ENCODE measurements at regions not wholly inside any gene's neighbourhood (a gene's known extent, or its start where the extent isn't known, plus 50 kb on each side); places are given as distances from the start of the nearest gene placed in this dataset.

DNA sequence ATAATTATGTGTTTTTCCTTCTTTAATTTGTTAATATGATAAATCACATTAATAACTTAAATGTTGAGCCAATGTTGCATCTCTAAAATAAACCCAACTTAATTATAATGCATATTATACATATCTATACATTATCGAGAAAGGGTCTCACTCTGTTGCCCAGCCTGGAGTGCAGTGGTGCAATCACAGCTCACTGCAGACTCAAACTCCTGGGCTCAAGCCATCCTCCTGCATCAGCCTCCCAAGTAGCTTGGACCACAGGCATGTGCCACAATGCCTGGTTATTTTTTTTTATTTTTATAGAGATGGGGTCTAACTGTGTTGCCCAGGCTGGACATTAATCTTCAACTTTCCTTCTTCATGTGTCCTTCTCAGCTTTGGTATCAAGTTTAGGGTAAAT is 98.9 kb downstream of the INHBA start:
- DNase-seq (ENCODE audit: low spot score): no peak
- no peaks in the 10 kb centered on the region for H3K36me3 ChIP-seq
- H3K9me3 ChIP-seq: no peaks in the 10 kb centered on the region
- H3K4me3 ChIP-seq: no peak overlapping the region
- no peak overlapping the region for H3K27ac ChIP-seq
- no peaks in the 10 kb centered on the region for H3K4me1 ChIP-seq
- no peaks in the 10 kb centered on the region for H3K27me3 ChIP-seq
- TF ChIP-seq, protein P1, sequence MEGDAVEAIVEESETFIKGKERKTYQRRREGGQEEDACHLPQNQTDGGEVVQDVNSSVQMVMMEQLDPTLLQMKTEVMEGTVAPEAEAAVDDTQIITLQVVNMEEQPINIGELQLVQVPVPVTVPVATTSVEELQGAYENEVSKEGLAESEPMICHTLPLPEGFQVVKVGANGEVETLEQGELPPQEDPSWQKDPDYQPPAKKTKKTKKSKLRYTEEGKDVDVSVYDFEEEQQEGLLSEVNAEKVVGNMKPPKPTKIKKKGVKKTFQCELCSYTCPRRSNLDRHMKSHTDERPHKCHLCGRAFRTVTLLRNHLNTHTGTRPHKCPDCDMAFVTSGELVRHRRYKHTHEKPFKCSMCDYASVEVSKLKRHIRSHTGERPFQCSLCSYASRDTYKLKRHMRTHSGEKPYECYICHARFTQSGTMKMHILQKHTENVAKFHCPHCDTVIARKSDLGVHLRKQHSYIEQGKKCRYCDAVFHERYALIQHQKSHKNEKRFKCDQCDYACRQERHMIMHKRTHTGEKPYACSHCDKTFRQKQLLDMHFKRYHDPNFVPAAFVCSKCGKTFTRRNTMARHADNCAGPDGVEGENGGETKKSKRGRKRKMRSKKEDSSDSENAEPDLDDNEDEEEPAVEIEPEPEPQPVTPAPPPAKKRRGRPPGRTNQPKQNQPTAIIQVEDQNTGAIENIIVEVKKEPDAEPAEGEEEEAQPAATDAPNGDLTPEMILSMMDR (IDR thresholded peaks at IDR 0.05): no peak

DNA sequence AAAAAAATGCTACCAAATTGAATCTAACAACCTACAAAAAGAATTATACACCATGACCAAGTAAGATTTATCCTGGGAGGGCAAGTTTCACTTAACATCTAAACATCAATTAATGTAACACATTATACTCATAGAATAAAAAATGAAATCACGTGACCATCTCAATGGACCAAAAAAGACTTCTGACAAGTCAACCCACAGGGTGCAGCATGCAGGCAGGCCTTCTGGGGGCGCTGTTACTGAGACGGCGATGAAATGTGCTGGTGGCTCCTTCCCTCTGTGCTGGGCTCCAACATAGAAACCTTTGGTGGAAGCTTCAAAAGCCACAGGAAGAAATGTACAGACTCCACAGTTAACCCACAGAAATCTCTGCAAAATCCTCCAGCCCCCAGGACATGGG is 103.1 kb downstream of the INHBA start:
- TF ChIP-seq, protein P1 (IDR thresholded peaks at IDR 0.05): no peak
- no peak for DNase-seq (ENCODE audit: low spot score)
- Histone ChIP-seq H3K4me1 (no peaks in the 10 kb centered on the region), H3K27ac (no peak overlapping the region), H3K4me3 (no peak overlapping the region), H3K9me3 (peaks cover 6 to 24% of the 10 kb centered on the region in 2 donors), H3K36me3 (no peaks in the 10 kb centered on the region), H3K27me3 (no peaks in the 10 kb centered on the region)

DNA sequence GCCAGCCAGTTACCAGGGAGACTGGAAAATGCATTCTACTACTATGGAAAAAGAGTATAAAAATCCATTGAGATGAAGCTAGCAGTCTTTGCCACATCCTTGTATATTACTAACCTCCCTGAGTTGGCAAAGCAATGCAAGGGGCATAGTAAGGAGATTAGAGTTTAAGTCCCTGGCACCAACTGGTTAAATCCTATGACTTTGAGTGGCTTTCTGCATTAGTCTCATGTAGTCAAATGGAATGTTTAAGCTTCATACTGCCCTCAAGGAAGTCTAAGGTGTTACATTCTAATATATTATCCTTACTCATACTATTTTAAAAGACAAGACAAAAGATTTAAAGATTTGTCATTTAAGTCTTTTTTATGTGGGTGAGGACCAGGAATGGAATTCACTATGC is 110.1 kb downstream of the INHBA start:
- Histone ChIP-seq H3K9me3 (peaks cover 6 to 17% of the 10 kb centered on the region in 2 donors), H3K36me3 (no peaks in the 10 kb centered on the region), H3K27me3 (no peaks in the 10 kb centered on the region), H3K4me3 (no peak overlapping the region), H3K4me1 (no peaks in the 10 kb centered on the region), H3K27ac (no peak overlapping the region)
- TF ChIP-seq, protein P1 (IDR thresholded peaks at IDR 0.05): no peak
- no peak for DNase-seq (ENCODE audit: low spot score)

DNA sequence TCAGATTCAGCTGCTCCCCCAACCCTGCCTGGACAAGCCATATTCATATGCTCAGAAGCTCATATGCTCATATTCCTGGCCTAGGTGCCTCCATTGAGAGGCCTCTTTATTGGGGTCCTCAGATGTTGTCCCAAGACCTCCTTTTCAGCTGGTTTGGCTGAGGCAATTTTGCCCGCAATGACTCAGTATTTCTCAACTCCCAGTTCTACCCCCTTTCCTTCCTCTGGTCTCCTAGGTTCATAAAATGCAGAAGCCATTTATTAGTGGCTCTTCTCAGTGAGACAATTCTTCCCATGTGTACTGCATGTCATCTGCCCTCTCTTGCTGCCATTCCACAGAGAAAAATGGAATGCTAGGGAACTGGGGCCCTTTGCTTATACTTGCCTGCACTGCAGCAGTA is 110.7 kb downstream of the INHBA start:
- Histone ChIP-seq H3K27ac (no peak overlapping the region), H3K4me1 (no peaks in the 10 kb centered on the region), H3K27me3 (no peaks in the 10 kb centered on the region), H3K9me3 (peaks cover 6 to 12% of the 10 kb centered on the region in 2 donors), H3K36me3 (no peaks in the 10 kb centered on the region), H3K4me3 (no peak overlapping the region)
- TF ChIP-seq, protein P1 (IDR thresholded peaks at IDR 0.05): no peak
- no peak for DNase-seq (ENCODE audit: low spot score)

DNA sequence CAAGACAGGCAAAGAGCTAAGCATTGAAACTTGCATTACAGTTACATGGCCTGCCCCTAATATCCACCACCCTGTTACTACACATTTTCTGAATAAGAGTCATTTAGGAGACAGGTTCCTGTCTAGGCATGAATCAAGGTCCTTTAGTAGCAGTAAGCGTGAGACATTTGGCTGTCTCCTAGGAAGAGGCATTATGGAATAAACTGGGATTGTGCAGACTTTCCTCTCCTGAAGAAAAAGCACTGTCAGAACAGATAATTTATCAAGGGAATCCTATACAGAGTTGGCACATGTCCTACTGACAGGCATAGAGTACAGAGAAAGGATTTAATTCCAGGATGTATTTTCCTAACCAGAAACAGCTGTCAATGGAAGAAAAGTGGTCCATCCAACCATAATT is 111.9 kb downstream of the INHBA start:
- Histone ChIP-seq H3K4me3 (no peak overlapping the region), H3K36me3 (no peaks in the 10 kb centered on the region), H3K4me1 (no peaks in the 10 kb centered on the region), H3K27ac (no peak overlapping the region), H3K9me3 (peaks cover 0 to 4% of the 10 kb centered on the region in 2 donors), H3K27me3 (no peaks in the 10 kb centered on the region)
- TF ChIP-seq, protein P1 (IDR thresholded peaks at IDR 0.05): no peak
- DNase-seq (ENCODE audit: low spot score): no peak

DNA sequence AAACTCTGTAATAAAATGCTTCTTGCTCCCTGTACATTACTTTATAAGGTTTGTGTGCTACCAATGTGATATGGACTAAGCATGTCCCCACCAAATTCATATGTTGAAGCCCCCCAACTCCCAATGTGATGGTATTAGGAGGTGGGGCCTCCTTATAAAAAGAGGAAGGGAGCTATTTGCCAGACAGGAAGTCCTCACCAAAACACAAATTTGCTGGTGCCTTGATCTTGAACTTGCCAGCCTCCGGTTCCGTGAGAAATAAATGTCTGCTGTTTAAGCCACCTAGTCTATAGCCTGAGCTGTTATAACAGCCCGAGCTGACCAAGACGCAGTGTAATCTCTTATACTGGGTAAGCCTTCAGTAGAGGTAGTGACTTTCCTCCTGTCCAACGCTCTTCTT is 114.5 kb downstream of the INHBA start:
- H3K36me3 ChIP-seq: no peaks in the 10 kb centered on the region
- TF ChIP-seq, protein P1 (IDR thresholded peaks at IDR 0.05): no peak
- H3K27me3 ChIP-seq: no peaks in the 10 kb centered on the region
- no peak overlapping the region for H3K27ac ChIP-seq
- no peaks in the 10 kb centered on the region for H3K9me3 ChIP-seq
- no peak for DNase-seq (ENCODE audit: low spot score)
- H3K4me1 ChIP-seq: no peaks in the 10 kb centered on the region
- H3K4me3 ChIP-seq: no peak overlapping the region
